ENCODE measurements at regions not wholly inside any gene's neighbourhood (a gene's known extent, or its start where the extent isn't known, plus 50 kb on each side); places are given as distances from the start of the nearest gene placed in this dataset.

DNA sequence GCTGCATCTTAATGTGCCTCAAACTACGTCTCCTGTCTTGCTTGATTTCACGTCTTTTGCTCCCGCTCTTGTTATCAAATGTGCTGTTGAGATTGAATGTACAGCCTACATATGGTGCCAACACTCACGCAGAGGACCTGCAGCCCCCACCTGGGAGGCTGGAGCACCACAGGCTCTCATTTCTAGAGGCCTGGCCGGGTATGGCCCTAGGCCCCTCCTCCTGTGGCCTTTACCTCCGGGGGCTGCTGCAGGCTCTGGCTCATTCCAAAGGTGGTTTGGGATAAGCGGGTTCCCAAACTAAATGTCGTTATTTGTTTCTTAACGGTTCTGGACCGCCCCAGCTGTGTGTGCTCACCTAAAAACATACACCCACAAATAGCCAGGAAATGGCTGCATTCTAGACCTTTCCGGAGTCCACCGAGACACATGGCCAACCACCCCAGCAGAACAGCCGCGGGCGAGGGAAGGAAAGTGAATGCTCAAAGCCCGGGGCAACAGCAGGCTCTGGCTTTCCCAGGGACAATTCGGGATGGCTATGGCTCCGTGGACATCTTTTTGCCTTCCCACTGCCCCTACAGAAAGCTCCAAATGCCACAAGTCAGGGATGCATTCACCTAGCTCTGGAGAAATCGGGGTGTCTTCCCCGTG, 105.9 kb downstream of the ENGASE start:
- H3K4me3 ChIP-seq (ENCODE audit: low read depth, low read length): no peak overlapping the region
- no peak for DNase-seq (ENCODE audit: low read depth, low spot score)
- TF ChIP-seq, protein P1, sequence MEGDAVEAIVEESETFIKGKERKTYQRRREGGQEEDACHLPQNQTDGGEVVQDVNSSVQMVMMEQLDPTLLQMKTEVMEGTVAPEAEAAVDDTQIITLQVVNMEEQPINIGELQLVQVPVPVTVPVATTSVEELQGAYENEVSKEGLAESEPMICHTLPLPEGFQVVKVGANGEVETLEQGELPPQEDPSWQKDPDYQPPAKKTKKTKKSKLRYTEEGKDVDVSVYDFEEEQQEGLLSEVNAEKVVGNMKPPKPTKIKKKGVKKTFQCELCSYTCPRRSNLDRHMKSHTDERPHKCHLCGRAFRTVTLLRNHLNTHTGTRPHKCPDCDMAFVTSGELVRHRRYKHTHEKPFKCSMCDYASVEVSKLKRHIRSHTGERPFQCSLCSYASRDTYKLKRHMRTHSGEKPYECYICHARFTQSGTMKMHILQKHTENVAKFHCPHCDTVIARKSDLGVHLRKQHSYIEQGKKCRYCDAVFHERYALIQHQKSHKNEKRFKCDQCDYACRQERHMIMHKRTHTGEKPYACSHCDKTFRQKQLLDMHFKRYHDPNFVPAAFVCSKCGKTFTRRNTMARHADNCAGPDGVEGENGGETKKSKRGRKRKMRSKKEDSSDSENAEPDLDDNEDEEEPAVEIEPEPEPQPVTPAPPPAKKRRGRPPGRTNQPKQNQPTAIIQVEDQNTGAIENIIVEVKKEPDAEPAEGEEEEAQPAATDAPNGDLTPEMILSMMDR (IDR thresholded peaks at IDR 0.05; ENCODE audit: low read depth, low read length): no peak
- in situ Hi-C loops (cut with HindIII; ENCODE audit: low sequenced_read_pairs): no loop called here

DNA sequence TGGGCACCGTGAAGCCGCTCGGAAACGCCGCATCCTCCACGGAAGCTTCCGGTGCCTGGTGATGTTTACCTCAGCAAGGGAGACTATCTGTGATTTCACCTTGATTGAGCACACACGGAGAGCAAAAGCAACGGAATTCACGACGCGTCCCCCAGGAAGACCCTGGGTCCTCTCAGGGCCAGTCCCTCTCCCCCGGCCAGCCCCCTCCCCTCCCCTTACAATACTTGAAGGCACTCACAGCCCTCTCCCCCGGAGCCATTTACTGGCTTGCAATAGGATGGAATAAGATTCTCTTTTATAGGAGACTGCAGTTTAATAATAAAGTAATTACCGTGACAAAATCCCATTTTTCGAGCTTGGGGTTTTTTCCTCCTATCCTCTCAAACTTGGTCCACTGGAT, 104.7 kb downstream of the ENGASE start:
- DNase-seq (ENCODE audit: low read depth, low spot score): no peak
- no peak overlapping the region for H3K4me3 ChIP-seq (ENCODE audit: low read depth, low read length)
- in situ Hi-C loops (cut with HindIII; ENCODE audit: low sequenced_read_pairs): no loop called here
- TF ChIP-seq, protein P1 (IDR thresholded peaks at IDR 0.05; ENCODE audit: low read depth, low read length): no peak

GRCh38 chr17:79177877-79178276, 103.3 kb downstream of the ENGASE start:
- DNase-seq (ENCODE audit: low read depth, low spot score): no peak
- TF ChIP-seq, protein P1 (IDR thresholded peaks at IDR 0.05; ENCODE audit: low read depth, low read length): no peak
- no peak overlapping the region for H3K4me3 ChIP-seq (ENCODE audit: low read depth, low read length)
- in situ Hi-C loops (cut with HindIII; ENCODE audit: low sequenced_read_pairs): no loop called here

- TF ChIP-seq, protein P1 (IDR thresholded peaks at IDR 0.05; ENCODE audit: low read depth, low read length): no peak
- in situ Hi-C loops (cut with HindIII; ENCODE audit: low sequenced_read_pairs): no loop called here
- no peak for DNase-seq (ENCODE audit: low read depth, low spot score)
- H3K4me3 ChIP-seq (ENCODE audit: low read depth, low read length): no peak overlapping the region
Measured at GRCh38 chr17:79176792-79177601, 102.4 kb downstream of the ENGASE start.

DNA sequence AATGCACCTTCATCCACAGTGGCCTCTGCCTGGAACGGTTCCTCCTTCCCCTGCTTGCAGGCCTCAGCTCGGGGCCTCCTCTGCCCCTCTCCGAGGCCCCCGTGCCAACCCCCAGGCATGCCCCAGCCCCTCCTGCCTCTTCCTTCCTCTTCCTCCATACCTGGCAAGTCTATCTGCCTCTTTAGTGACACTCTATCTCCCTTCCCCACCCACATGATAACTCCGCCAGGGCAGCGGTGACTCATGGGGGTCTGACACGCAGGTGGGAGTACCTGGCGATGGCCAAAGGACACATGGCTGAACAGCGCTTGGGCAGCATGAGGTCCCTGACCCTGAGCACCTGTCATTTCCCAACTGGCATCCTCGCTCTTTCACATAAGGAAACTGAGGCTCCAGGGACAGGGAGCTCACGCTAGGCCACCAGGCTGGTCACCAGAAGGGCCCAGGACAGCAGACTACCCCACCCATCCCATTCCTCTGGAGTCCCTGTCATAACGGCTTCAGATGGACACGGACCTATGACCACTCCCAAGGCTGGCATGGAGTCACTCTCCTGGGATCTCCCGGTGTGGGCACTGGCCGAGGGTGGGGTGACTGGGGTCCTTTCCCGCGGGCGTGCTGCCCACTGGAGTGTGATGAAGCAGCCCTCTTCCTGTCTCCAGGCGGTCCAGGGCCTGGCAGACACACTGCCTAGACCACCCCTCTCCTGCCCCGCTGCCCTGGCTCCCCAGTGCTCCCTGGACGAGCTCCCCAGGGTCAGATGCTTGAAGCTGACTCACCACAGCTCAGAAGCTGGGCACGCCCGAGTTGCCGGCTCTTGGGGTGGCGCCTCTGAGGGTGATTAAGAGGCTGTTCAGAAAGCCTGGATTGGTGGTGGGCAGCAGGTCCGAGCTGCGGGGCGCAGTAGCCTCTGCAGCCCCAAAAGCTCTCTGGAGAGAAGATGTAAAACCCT, 100.6 kb downstream of the ENGASE start:
- TF ChIP-seq, protein P1 (IDR thresholded peaks at IDR 0.05; ENCODE audit: low read depth, low read length): no peak

GRCh38 chr17:79174193-79174765, 99.7 kb downstream of the ENGASE start:
- H3K4me3 ChIP-seq (ENCODE audit: low read depth, low read length): no peak overlapping the region
- TF ChIP-seq, protein P1 (IDR thresholded peaks at IDR 0.05; ENCODE audit: low read depth, low read length): no peak
- in situ Hi-C loops (cut with HindIII; ENCODE audit: low sequenced_read_pairs): no loop called here
- no peak for DNase-seq (ENCODE audit: low read depth, low spot score)

More for the DNA sequence above, 100.6 kb downstream of the ENGASE start:
- H3K4me3 ChIP-seq (ENCODE audit: low read depth, low read length): no peak overlapping the region
- in situ Hi-C loops (cut with HindIII; ENCODE audit: low sequenced_read_pairs): no loop called here
- no peak for DNase-seq (ENCODE audit: low read depth, low spot score)
